BE2C (cell line): ENCODE measurements at regions not wholly inside any gene's neighbourhood (a gene's known extent, or its start where the extent isn't known, plus 50 kb on each side); places are given as distances from the start of the nearest gene placed in this dataset.

Source experiments
- DNase-seq: peaks from one replicate; pipeline ENCODE4 v3.0.0-alpha.2; 2020
- H3K27me3 ChIP-seq: fragments of 250-450 bp; sonication (Bioruptor Pico); 2 replicates; pipeline ENCODE4 v1.5.1; 2020; ENCODE audit warnings: mild to moderate bottlenecking
- H3K36me3 ChIP-seq: fragments of 250-450 bp; sonication (Bioruptor Pico); 2 replicates; pipeline ENCODE4 v1.5.1; 2020; ENCODE audit warnings: mild to moderate bottlenecking
- H3K4me1 ChIP-seq: fragments of 250-450 bp; sonication (Bioruptor Pico); 2 replicates; pipeline ENCODE4 v1.5.1; 2020
- H3K4me3 ChIP-seq: 2 replicates; pipeline ENCODE4 v1.5.1; 2011; ENCODE audit warnings: low read depth, low read length
- H3K9me3 ChIP-seq: fragments of 250-450 bp; sonication (Bioruptor Pico); 2 replicates; pipeline ENCODE4 v1.5.1; 2020
- TF ChIP-seq, protein P1 (sequence below): IDR thresholded peaks from 2 replicates; pipeline ENCODE4 v1.5.1; 2012; ENCODE audit warnings: mild to moderate bottlenecking, low read depth, low read length

- H3K4me1 ChIP-seq = no peaks in the 10 kb centered on the region
These were observed 109.0 kb downstream of the BANF2 start for GRCh38 chr20:17808782-17809181.

DNA sequence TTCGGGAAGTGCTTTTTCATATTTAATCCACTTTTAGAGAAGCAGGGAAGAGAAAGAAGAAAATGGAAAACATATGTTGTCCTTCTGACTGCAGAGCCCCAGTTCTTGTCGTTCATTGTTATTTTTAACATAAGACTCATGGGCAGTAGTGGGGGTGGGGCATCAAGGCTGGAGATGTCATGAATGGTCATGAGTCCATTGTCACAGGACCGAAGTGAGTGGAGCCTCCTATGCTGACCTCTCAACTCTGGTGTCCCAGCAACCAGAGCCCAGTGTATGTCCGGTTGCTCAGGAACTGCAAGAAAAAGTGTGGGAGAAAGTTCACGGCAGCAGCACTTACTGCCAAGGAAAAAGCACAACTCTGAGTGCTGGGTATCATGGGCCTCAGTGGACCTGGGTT lies 108.6 kb downstream of the BANF2 start:
- no peak for DNase-seq
- Histone ChIP-seq H3K9me3 (no peaks in the 10 kb centered on the region), H3K27me3 (no peaks in the 10 kb centered on the region), H3K4me3 (no peak overlapping the region), H3K4me1 (no peaks in the 10 kb centered on the region), H3K36me3 (no peaks in the 10 kb centered on the region)
- TF ChIP-seq, protein P1, sequence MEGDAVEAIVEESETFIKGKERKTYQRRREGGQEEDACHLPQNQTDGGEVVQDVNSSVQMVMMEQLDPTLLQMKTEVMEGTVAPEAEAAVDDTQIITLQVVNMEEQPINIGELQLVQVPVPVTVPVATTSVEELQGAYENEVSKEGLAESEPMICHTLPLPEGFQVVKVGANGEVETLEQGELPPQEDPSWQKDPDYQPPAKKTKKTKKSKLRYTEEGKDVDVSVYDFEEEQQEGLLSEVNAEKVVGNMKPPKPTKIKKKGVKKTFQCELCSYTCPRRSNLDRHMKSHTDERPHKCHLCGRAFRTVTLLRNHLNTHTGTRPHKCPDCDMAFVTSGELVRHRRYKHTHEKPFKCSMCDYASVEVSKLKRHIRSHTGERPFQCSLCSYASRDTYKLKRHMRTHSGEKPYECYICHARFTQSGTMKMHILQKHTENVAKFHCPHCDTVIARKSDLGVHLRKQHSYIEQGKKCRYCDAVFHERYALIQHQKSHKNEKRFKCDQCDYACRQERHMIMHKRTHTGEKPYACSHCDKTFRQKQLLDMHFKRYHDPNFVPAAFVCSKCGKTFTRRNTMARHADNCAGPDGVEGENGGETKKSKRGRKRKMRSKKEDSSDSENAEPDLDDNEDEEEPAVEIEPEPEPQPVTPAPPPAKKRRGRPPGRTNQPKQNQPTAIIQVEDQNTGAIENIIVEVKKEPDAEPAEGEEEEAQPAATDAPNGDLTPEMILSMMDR = no peak

More at GRCh38 chr20:17808782-17809181, 109.0 kb downstream of the BANF2 start:
- H3K4me3 ChIP-seq = no peak overlapping the region
- H3K27me3 ChIP-seq = no peaks in the 10 kb centered on the region
- no peaks in the 10 kb centered on the region for H3K36me3 ChIP-seq
- H3K9me3 ChIP-seq = no peaks in the 10 kb centered on the region
- TF ChIP-seq, protein P1 = no peak
- no peak for DNase-seq

GRCh38 chr20:17807651-17808050 lies 107.9 kb downstream of the BANF2 start:
- H3K27me3 ChIP-seq = no peaks in the 10 kb centered on the region
- H3K4me3 ChIP-seq = no peak overlapping the region
- H3K4me1 ChIP-seq = no peaks in the 10 kb centered on the region
- TF ChIP-seq, protein P1 = no peak
- DNase-seq = no peak
- no peaks in the 10 kb centered on the region for H3K36me3 ChIP-seq
- no peaks in the 10 kb centered on the region for H3K9me3 ChIP-seq

DNA sequence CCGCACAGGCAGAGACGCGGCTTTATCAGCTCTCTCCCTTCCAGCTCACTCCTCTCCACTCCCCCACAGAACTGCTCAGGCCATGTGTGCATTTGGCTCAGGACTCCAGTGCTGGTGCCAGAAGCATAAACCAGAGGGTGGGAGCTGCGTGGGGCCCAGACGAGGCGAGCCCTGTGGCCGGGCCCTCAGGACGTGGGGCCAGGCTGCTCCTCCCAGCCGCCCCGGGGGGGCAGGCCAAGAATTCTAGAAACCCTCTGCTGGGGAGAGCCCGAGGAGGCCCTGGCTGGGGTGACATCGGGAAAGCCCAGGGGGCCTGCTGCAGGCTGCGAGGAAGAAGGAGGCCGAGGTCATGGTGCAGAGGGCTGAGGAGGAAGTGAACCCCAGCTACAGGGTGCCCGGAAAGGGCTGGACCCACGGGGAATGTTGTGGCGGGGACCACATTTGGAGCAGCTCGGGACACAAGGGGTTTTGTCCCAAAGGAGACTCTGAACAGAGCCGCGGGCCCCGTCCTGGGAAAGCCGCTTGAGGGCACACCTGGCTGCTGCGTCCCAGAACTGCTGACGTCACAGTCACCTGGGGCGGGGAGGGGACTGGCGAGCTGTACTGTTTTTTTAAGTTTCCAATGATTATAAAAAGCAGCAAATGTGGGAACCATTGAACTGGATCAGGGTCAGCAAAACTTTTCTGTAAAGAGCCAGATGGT lies 107.1 kb downstream of the BANF2 start:
- Histone ChIP-seq H3K4me3 (no peak overlapping the region), H3K27me3 (no peaks in the 10 kb centered on the region), H3K36me3 (no peaks in the 10 kb centered on the region), H3K4me1 (no peaks in the 10 kb centered on the region), H3K9me3 (no peaks in the 10 kb centered on the region)
- TF ChIP-seq, protein P1 = no peak
- peak; percentile 33 for DNase-seq

- Histone ChIP-seq H3K27me3 (no peaks in the 10 kb centered on the region), H3K36me3 (no peaks in the 10 kb centered on the region), H3K4me3 (no peak overlapping the region), H3K4me1 (no peaks in the 10 kb centered on the region), H3K9me3 (no peaks in the 10 kb centered on the region)
- TF ChIP-seq, protein P1 = no peak
- DNase-seq = no peak
These were observed 106.3 kb downstream of the BANF2 start for GRCh38 chr20:17806107-17806506.

GRCh38 chr20:17803765-17804164 lies 104.0 kb downstream of the BANF2 start:
- TF ChIP-seq, protein P1 = no peak
- Histone ChIP-seq H3K4me3 (no peak overlapping the region), H3K4me1 (no peaks in the 10 kb centered on the region), H3K36me3 (no peaks in the 10 kb centered on the region), H3K9me3 (no peaks in the 10 kb centered on the region), H3K27me3 (no peaks in the 10 kb centered on the region)
- DNase-seq = no peak
